HG03558 (cell line): ENCODE measurements at regions not wholly inside any gene's neighbourhood (a gene's known extent, or its start where the extent isn't known, plus 50 kb on each side); places are given as distances from the start of the nearest gene placed in this dataset.
"Not testable (repeated sequence)": the region's sequence is repeated elsewhere in the genome, so short reads cannot be mapped to it uniquely, and the experiment has no call there.

ENCODE experiments used
- ATAC-seq: cut with Tn5 transposase; IDR thresholded peaks from one replicate; pipeline ENCODE4 v1.9.1; 2021; ENCODE audit warnings: moderate number of reproducible peaks; ENCODE audit not compliant: unreplicated experiment; ENCODE audit errors: extremely low read depth

- no peak for ATAC-seq
These were observed 1941.1 kb upstream of the C9orf72 start for GRCh38 chr9:29514336-29514735.

DNA sequence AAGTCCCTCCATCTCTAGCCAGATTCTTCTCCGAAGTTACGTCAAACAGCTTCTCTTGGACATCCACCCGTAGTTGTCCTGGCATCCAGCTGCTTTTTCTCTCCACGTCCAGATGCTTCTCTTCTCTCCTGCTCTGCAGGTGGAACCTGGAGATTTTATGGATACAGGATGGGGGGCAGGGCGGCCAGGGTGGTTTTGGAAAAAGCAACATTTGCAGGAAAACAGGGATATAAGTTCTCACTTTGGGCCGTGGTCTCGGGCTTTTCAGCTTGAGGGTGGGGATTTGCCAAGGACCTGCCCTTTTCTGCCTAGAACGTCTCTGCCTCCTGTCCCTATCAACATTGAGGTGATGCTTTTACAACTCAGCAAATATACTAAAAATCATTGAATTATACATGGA is 1941.6 kb upstream of the C9orf72 start:
- ATAC-seq = no peak

GRCh38 chr9:29548436-29548835 is 1975.2 kb upstream of the C9orf72 start:
- no peak for ATAC-seq

DNA sequence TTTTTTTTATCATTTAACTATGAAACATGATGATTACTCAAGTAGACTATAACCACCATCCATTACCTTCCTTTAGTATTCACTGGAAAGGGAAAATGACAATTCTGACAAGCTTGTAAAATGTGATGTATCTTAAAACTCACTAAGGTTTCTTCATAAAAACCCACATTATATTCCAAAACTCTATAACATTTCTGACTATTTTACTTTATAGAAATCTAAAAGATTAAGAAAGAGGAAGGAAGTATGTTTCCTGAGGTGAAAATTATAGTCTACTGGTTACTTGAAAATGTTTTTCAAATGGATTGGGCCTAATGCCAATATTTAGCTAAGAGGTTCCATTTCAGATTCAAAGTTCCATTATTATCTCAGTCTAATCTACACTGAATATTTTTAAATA is 1982.2 kb upstream of the C9orf72 start:
- ATAC-seq = no peak

GRCh38 chr9:29556317-29556716 is 1983.0 kb upstream of the C9orf72 start:
- no peak for ATAC-seq

DNA sequence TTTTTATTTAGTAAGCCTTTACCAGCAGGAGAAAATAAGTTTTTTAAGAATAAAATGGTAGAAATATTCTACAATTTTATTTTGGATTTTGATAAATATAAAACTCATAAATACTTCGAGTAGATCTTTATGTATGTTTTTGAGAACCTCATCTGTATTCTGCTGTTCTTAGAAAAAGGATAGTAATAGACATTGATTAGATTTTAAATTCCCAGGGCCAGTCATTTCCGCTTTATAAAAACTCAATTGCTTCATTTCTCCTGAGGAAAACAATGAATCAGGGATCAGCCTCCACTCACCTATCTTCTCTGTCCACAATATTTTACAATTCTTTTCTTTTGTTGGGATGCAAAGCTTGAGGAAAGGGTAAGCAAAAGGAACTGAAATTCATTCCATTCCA is 1983.5 kb upstream of the C9orf72 start:
- no peak for ATAC-seq

DNA sequence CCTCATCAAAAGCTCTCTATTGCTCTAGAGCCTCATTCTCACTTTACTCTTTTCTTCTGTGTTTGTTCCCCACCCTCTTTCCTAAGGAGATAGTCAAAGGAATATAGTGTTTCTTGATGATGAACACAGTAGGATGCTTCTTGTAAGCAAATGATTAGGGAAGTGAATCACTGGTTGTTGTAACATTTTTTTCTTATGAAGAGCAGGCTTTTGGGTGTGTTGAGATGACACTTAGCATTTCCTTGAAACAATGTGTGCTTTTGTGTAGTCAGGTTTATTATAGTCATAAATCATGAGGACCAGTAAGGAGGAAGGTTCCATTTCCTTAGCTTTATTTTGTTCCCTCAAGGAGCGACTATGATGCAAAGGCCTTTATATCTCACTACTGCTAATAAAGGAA is 1991.3 kb upstream of the C9orf72 start:
- no peak for ATAC-seq

GRCh38 chr9:29575219-29575618 is 2001.9 kb upstream of the C9orf72 start:
- no peak for ATAC-seq

- no peak for ATAC-seq
These were observed 2015.1 kb upstream of the C9orf72 start for GRCh38 chr9:29588361-29588760.

DNA sequence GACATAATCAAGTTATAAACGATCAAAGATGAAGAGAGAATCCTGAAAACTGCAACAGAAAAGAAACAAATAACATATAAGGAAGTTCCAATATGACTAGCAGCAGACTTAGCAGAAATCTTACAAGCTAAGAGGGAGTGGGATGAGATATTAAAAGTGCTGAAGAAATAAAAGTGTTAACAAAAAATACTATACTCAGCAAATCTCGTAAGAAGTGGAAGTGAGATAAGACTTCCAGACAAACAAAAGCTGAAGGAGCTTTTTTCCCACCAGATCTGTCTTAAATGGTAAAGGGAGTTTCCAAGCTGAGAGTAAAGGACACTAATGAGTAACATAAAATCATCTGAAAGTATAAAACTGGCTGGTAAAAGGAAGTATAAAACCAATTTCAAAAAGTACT is 2036.0 kb upstream of the C9orf72 start:
- ATAC-seq = no peak

- no peak for ATAC-seq
These were observed 2040.5 kb upstream of the C9orf72 start for GRCh38 chr9:29613773-29614172.

DNA sequence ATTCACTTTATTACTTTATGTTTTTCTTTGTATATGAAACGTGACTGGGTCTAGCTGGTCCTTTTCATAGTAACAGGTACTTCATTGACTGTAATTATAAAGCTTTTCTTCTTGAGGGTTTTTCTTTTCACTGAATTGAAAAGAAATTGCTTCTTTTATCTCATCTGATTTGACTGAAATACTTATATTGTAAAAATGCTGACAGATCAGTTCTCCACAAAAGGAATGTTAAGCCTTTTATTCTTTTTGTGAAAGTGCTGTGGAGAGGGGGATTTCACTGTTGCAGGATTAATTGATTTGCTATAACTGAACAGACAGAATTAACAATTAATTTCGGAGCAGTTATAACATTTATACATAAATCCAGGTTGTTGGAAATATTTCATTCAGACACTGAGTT is 2043.6 kb upstream of the C9orf72 start:
- no peak for ATAC-seq

- ATAC-seq = no peak
These were observed 2052.0 kb upstream of the C9orf72 start for GRCh38 chr9:29625292-29625731.

DNA sequence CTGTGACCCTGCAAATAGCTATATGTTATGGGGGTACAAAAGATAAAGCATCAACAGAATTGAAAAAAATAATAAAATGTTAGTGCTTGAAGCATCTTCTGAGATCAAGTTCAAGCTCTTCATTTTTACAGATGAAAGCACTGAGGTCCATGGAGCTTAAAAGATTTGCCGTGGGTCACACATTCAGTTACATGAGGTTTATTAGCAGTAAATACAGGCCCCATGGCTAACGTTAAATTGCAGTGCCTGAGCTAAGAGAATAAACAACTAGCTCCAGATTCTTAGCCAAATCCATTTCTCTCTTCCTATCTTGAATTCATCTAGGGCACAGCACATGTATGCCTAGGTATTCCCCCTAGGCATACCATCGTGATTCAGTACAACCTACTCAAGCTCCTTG is 2052.7 kb upstream of the C9orf72 start:
- no peak for ATAC-seq

DNA sequence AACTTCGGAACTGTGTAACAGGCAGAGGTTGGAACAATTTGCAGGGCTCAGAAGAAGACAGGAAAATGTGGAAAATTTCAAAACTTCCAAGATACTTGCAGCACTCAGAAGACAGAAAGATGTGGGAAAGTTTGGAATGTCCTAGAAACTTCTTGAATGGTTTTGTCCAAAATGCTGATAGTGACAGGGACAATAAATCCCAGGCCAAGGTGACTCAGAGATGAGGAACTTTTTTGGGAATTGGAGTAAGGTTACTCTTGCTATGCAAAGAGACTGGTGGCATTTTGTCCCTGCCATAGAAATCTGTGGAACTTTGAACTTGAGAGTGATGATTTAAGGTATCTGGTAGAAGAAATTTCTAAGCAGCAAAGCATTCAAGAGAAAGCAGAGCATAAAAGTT is 2055.6 kb upstream of the C9orf72 start:
- ATAC-seq = not testable (repeated sequence)

GRCh38 chr9:29637471-29638237 is 2064.4 kb upstream of the C9orf72 start:
- no peak for ATAC-seq

DNA sequence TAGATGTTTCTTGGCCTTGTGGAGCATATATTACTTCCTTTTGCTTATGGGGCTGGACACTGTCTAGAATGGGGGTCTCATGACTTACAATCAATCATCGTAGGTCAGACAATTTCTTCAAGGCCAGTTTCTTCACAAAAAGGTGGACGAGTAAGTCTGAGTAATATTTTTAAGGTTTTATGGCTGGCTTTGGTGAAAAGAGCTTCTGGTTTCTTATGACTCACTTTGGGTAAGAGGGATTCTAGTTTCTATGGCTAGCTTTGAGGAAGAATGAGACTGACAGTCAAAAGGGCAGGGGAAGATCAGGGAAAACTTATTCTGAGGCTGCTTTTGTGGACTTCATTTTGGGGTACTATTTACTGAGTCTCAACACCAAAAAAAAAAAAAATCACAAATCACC is 2067.2 kb upstream of the C9orf72 start:
- ATAC-seq = no peak

GRCh38 chr9:29644514-29644913 is 2071.2 kb upstream of the C9orf72 start:
- ATAC-seq = no peak

GRCh38 chr9:29647451-29647850 is 2074.2 kb upstream of the C9orf72 start:
- no peak for ATAC-seq

GRCh38 chr9:29648132-29648531 is 2074.9 kb upstream of the C9orf72 start:
- no peak for ATAC-seq

- ATAC-seq = no peak
These were observed 2075.3 kb upstream of the C9orf72 start for GRCh38 chr9:29648601-29649000.

DNA sequence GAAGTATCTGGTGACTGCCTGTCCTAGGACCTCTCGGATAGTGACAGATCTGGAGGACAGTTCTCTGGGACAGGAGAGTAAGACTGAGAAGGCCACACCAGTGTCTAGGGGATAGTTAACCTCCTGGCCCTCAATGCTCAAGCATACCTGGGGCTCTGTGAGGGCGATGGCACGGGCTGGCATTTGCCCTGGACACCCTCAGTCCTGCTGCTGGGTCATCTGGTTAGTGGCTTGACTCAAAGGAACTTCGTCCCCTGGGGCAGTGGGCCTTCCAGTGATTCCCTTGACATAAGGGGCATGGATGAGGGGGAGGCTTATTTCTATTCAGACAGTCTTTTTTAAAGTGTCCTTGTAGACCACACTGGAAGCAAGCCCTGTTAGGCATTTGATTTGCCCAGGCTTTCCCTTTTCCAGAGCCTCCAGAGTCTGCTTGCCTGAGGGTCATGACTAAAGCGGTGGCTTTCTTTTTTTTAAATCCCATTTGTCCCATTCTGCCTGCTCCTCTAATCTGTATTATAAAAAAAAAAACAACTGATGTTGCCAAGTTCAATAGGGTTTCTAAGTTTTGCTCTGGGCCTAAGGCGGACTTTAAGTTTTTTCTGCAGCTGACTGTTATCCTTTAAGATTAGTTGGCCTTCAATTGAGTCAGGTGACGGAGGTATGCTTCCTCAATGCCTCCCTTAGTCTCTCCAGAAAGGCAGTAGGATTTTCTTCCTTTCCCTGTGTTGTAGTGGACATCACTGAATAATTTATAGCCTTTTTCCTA is 2083.5 kb upstream of the C9orf72 start:
- ATAC-seq = no peak
